ENCODE measurements at regions not wholly inside any gene's neighbourhood (a gene's known extent, or its start where the extent isn't known, plus 50 kb on each side); places are given as distances from the start of the nearest gene placed in this dataset.

DNA sequence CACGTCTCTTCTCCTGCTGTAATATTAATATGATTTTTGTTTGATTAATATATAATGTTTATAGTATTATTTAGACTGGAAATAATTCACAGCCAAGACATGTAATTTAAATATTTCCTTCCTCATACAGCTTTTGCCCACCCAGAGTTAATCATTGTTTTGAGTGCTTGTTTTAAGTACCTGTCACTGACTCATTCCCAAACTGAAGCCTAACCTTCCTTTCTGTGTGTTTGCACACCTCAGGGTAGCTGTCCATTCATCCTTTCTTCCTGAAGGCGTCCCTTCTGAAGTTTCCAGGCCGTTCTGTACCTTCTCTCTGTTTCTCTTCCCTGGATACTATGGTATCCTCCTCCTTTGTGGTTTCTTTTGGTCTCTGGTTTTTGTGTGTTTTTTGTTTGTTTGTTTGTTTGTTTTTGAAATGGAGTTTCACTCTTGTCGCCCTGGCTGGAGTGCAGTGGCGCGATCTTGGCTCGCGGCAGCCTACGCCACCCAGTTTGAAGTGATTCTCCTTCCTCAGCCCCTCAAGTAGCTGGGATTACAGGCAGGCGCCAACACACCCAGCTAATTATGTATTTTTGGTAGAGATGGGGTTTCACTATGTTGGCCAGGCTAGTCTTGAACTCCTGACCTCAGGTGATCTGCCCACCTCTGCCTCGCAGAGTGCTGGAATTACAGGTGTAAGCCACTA lies 312.4 kb downstream of the DOCK8 start:
- TF ChIP-seq CBX8 (IDR thresholded peaks at IDR 0.05) (no peak), FOSL2 (IDR thresholded peaks at IDR 0.05) (no peak), FOSL2 (CRISPR knock-in tag; IDR thresholded peaks at IDR 0.05) (no peak), POLR2A (IDR thresholded peaks at IDR 0.05; ENCODE audit: low read length) (no peak)

All from A549 (cell line).